GM12875 (cell line): ENCODE measurements at regions not wholly inside any gene's neighbourhood (a gene's known extent, or its start where the extent isn't known, plus 50 kb on each side); places are given as distances from the start of the nearest gene placed in this dataset.
"Not testable (repeated sequence)": the region's sequence is repeated elsewhere in the genome, so short reads cannot be mapped to it uniquely, and the experiment has no call there.

Experiments
- H3K4me3 ChIP-seq: one replicate; pipeline ENCODE4 v1.5.1; 2011; ENCODE audit warnings: low read depth, low read length, control low read depth
- CTCF ChIP-seq: IDR thresholded peaks from 2 replicates; pipeline ENCODE4 v1.5.1; 2011; ENCODE audit warnings: low read depth, mild to moderate bottlenecking, control low read depth, inconsistent platforms, low read length, moderate library complexity, borderline replicate concordance; ENCODE audit not compliant: insufficient read depth

- no peak overlapping the region for H3K4me3 ChIP-seq
- TF ChIP-seq CTCF = no peak
Observed at GRCh38 chr5:99349787-99350186, 421.0 kb upstream of the CHD1 start.

GRCh38 chr5:99348597-99348996 is 419.8 kb upstream of the CHD1 start:
- H3K4me3 ChIP-seq = no peak overlapping the region
- no peak for TF ChIP-seq CTCF

- not testable (repeated sequence) for H3K4me3 ChIP-seq
Observed at GRCh38 chr5:99339758-99340157, 411.0 kb upstream of the CHD1 start.

GRCh38 chr5:99334936-99335335 is 406.1 kb upstream of the CHD1 start:
- no peak for TF ChIP-seq CTCF
- no peak overlapping the region for H3K4me3 ChIP-seq

- no peak for TF ChIP-seq CTCF
- no peak overlapping the region for H3K4me3 ChIP-seq
Observed at GRCh38 chr5:99331061-99331460, 402.3 kb upstream of the CHD1 start.

- no peak overlapping the region for H3K4me3 ChIP-seq
- TF ChIP-seq CTCF = no peak
Observed at GRCh38 chr5:99320436-99320835, 391.6 kb upstream of the CHD1 start.

- TF ChIP-seq CTCF = no peak
- no peak overlapping the region for H3K4me3 ChIP-seq
Observed at GRCh38 chr5:99317136-99317535, 388.3 kb upstream of the CHD1 start.

- H3K4me3 ChIP-seq = no peak overlapping the region
- TF ChIP-seq CTCF = no peak
Observed at GRCh38 chr5:99316484-99316883, 387.7 kb upstream of the CHD1 start.
